ENCODE measurements at regions not wholly inside any gene's neighbourhood (a gene's known extent, or its start where the extent isn't known, plus 50 kb on each side); places are given as distances from the start of the nearest gene placed in this dataset.

GRCh38 chr2:239522002-239522739 lies 121.4 kb upstream of the HDAC4 start:
- DNase-seq: no peak

- DNase-seq: no peak
Observed at GRCh38 chr2:239521518-239521815, 120.6 kb upstream of the HDAC4 start.

- no peak for DNase-seq
Observed at GRCh38 chr2:239520811-239521517, 120.1 kb upstream of the HDAC4 start.

GRCh38 chr2:239519921-239520585 lies 119.2 kb upstream of the HDAC4 start:
- no peak for DNase-seq

- no peak for DNase-seq
Observed at GRCh38 chr2:239519089-239519920, 118.5 kb upstream of the HDAC4 start.

GRCh38 chr2:239518286-239519088 lies 117.7 kb upstream of the HDAC4 start:
- no peak for DNase-seq

- DNase-seq: no peak
Observed at GRCh38 chr2:239517686-239518085, 116.9 kb upstream of the HDAC4 start.

- no peak for DNase-seq
Observed at GRCh38 chr2:239516954-239517305, 116.1 kb upstream of the HDAC4 start.

GRCh38 chr2:239516286-239516953 lies 115.6 kb upstream of the HDAC4 start:
- DNase-seq: no peak

GRCh38 chr2:239514754-239515530 lies 114.1 kb upstream of the HDAC4 start:
- DNase-seq: no peak

- no peak for DNase-seq
Observed at GRCh38 chr2:239512054-239512453, 111.2 kb upstream of the HDAC4 start.

- no peak for DNase-seq
Observed at GRCh38 chr2:239509373-239510143, 108.7 kb upstream of the HDAC4 start.

- no peak for DNase-seq
Observed at GRCh38 chr2:239508261-239508660, 107.4 kb upstream of the HDAC4 start.

- no peak for DNase-seq
Observed at GRCh38 chr2:239507576-239508258, 106.9 kb upstream of the HDAC4 start.

- no peak for DNase-seq
Observed at GRCh38 chr2:239506961-239507360, 106.1 kb upstream of the HDAC4 start.

- DNase-seq: no peak
Observed at GRCh38 chr2:239506101-239506857, 105.5 kb upstream of the HDAC4 start.

- no peak for DNase-seq
Observed at GRCh38 chr2:239504643-239505235, 103.9 kb upstream of the HDAC4 start.

GRCh38 chr2:239502430-239503186 lies 101.8 kb upstream of the HDAC4 start:
- no peak for DNase-seq
